Astrocyte (in vitro differentiated cells and primary cell): ENCODE measurements at regions not wholly inside any gene's neighbourhood (a gene's known extent, or its start where the extent isn't known, plus 50 kb on each side); places are given as distances from the start of the nearest gene placed in this dataset.

Experiments used
- DNase-seq: peaks from one replicate; pipeline ENCODE4 v3.0.0-alpha.2; 2010; ENCODE audit warnings: low read depth
- FAIRE-seq: peaks from 2 replicates; lab custom pipeline; 2011; peaks lifted over from hg19 to GRCh38; lab: Jason Lieb, UNC
- H2AFZ ChIP-seq: 2 replicates; pipeline ENCODE4 v1.6.0; 2012; ENCODE audit warnings: low read depth, low read length, inconsistent platforms
- H3K27ac ChIP-seq: 2 replicates; pipeline ENCODE4 v1.5.1; 2011; ENCODE audit warnings: low read depth, low read length, inconsistent platforms
- H3K27me3 ChIP-seq: 2 replicates; pipeline ENCODE4 v1.6.0; 2011; ENCODE audit warnings: low read length, inconsistent platforms; ENCODE audit not compliant: insufficient read depth
- H3K36me3 ChIP-seq: 2 replicates; pipeline ENCODE4 v1.5.1; 2011; ENCODE audit warnings: low read length, inconsistent platforms; ENCODE audit not compliant: insufficient read depth
- H3K4me1 ChIP-seq: 2 replicates; pipeline ENCODE4 v1.5.1; 2011; ENCODE audit warnings: low read length, inconsistent platforms; ENCODE audit not compliant: insufficient read depth
- H3K4me2 ChIP-seq: 2 replicates; pipeline ENCODE4 v1.6.0; 2012; ENCODE audit warnings: low read length, inconsistent platforms
- H3K4me3 ChIP-seq: 2 replicates; pipeline ENCODE4 v1.5.1; 2011; ENCODE audit warnings: low read depth, mild to moderate bottlenecking, low read length, inconsistent platforms; ENCODE audit not compliant: insufficient read depth
- H3K79me2 ChIP-seq: 2 replicates; pipeline ENCODE4 v1.6.0; 2012; ENCODE audit warnings: mild to moderate bottlenecking, low read length, inconsistent platforms; ENCODE audit not compliant: insufficient read depth
- H3K9ac ChIP-seq: 2 replicates; pipeline ENCODE4 v1.6.0; 2012; ENCODE audit warnings: mild to moderate bottlenecking, low read length, inconsistent platforms
- H3K9me3 ChIP-seq: 2 replicates; pipeline ENCODE4 v1.5.1; 2012; ENCODE audit warnings: low read depth, mild to moderate bottlenecking, low read length, inconsistent platforms; ENCODE audit not compliant: insufficient read depth
- H4K20me1 ChIP-seq: 2 replicates; pipeline ENCODE4 v1.6.0; 2012; ENCODE audit warnings: low read length, inconsistent platforms; ENCODE audit not compliant: insufficient read depth
- H3K27ac Mint-ChIP-seq: one replicate; pipeline ENCODE4 v1.8.0; 2021; ENCODE audit warnings: mild to moderate bottlenecking, mixed read lengths; ENCODE audit not compliant: unreplicated experiment
- H3K27me3 Mint-ChIP-seq: one replicate; pipeline ENCODE4 v1.8.0; 2021; ENCODE audit warnings: low read depth, mixed read lengths; ENCODE audit not compliant: unreplicated experiment
- H3K36me3 Mint-ChIP-seq: one replicate; pipeline ENCODE4 v1.8.0; 2021; ENCODE audit warnings: low read depth, mixed read lengths; ENCODE audit not compliant: unreplicated experiment
- H3K4me1 Mint-ChIP-seq: one replicate; pipeline ENCODE4 v1.8.0; 2021; ENCODE audit warnings: low read depth, mixed read lengths; ENCODE audit not compliant: unreplicated experiment
- H3K4me3 Mint-ChIP-seq: one replicate; pipeline ENCODE4 v1.8.0; 2021; ENCODE audit warnings: mild to moderate bottlenecking, moderate library complexity, mixed read lengths; ENCODE audit not compliant: unreplicated experiment
- H3K9me3 Mint-ChIP-seq: one replicate; pipeline ENCODE4 v1.8.0; 2021; ENCODE audit warnings: mild to moderate bottlenecking, mixed read lengths; ENCODE audit not compliant: unreplicated experiment
- CTCF ChIP-seq: IDR thresholded peaks from 2 replicates; pipeline ENCODE4 v1.5.1; 2011; ENCODE audit warnings: low read depth, mild to moderate bottlenecking, inconsistent platforms, low read length, moderate library complexity; ENCODE audit not compliant: insufficient read depth
- EZH2 ChIP-seq: IDR thresholded peaks from 2 replicates; pipeline ENCODE4 v1.6.1; 2012; ENCODE audit warnings: mild to moderate bottlenecking, low read length, inconsistent platforms; ENCODE audit not compliant: insufficient read depth

- Mint-ChIP-seq H3K9me3 (no peaks in the 10 kb centered on the region), H3K27me3 (no peaks in the 10 kb centered on the region), H3K4me1 (no peaks in the 10 kb centered on the region), H3K36me3 (no peaks in the 10 kb centered on the region), H3K4me3 (no peak overlapping the region), H3K27ac (no peak overlapping the region)
- no peak for FAIRE-seq
- Histone ChIP-seq H3K36me3 (no peaks in the 10 kb centered on the region), H3K9me3 (no peaks in the 10 kb centered on the region), H3K79me2 (no peaks in the 10 kb centered on the region), H3K4me3 (no peak overlapping the region), H4K20me1 (no peaks in the 10 kb centered on the region), H3K4me1 (no peaks in the 10 kb centered on the region), H3K4me2 (no peak overlapping the region), H3K9ac (no peak overlapping the region), H3K27me3 (no peaks in the 10 kb centered on the region), H3K27ac (no peak overlapping the region), H2AFZ (no peak overlapping the region)
- no peak for TF ChIP-seq CTCF
- no peak for TF ChIP-seq EZH2
- DNase-seq = no peak
These were observed 761.0 kb downstream of the ROBO2 start for GRCh38 chr3:77800893-77801292.

GRCh38 chr3:77807312-77807711 lies 767.4 kb downstream of the ROBO2 start:
- Histone ChIP-seq H3K36me3 (no peaks in the 10 kb centered on the region), H3K27me3 (no peaks in the 10 kb centered on the region), H3K4me1 (no peaks in the 10 kb centered on the region), H3K9me3 (no peaks in the 10 kb centered on the region), H3K4me3 (no peak overlapping the region), H4K20me1 (no peaks in the 10 kb centered on the region), H3K79me2 (no peaks in the 10 kb centered on the region), H3K4me2 (no peak overlapping the region), H3K27ac (no peak overlapping the region), H3K9ac (no peak overlapping the region), H2AFZ (no peak overlapping the region)
- Mint-ChIP-seq H3K9me3 (no peaks in the 10 kb centered on the region), H3K4me3 (no peak overlapping the region), H3K27me3 (no peaks in the 10 kb centered on the region), H3K36me3 (no peaks in the 10 kb centered on the region), H3K4me1 (no peaks in the 10 kb centered on the region), H3K27ac (no peak overlapping the region)
- FAIRE-seq = no peak
- no peak for DNase-seq
- TF ChIP-seq CTCF (no peak), EZH2 (no peak)

GRCh38 chr3:77814845-77815244 lies 774.9 kb downstream of the ROBO2 start:
- Histone ChIP-seq H4K20me1 (no peaks in the 10 kb centered on the region), H3K79me2 (no peaks in the 10 kb centered on the region), H3K27ac (no peak overlapping the region), H3K36me3 (no peaks in the 10 kb centered on the region), H3K4me1 (no peaks in the 10 kb centered on the region), H3K27me3 (no peaks in the 10 kb centered on the region), H3K9me3 (no peaks in the 10 kb centered on the region), H3K4me2 (no peak overlapping the region), H2AFZ (no peak overlapping the region), H3K4me3 (no peak overlapping the region), H3K9ac (no peak overlapping the region)
- H3K27ac Mint-ChIP-seq = no peak overlapping the region
- no peaks in the 10 kb centered on the region for H3K27me3 Mint-ChIP-seq
- DNase-seq (no peak), FAIRE-seq (no peak)
- H3K4me3 Mint-ChIP-seq = no peak overlapping the region
- no peaks in the 10 kb centered on the region for H3K9me3 Mint-ChIP-seq
- TF ChIP-seq CTCF (no peak), EZH2 (no peak)
- no peaks in the 10 kb centered on the region for H3K36me3 Mint-ChIP-seq
- no peaks in the 10 kb centered on the region for H3K4me1 Mint-ChIP-seq
